22Rv1 (cell line): ENCODE measurements at regions not wholly inside any gene's neighbourhood (a gene's known extent, or its start where the extent isn't known, plus 50 kb on each side); places are given as distances from the start of the nearest gene placed in this dataset.

Experiments
- CTCF ChIP-seq: fragments of 450-650 bp; IDR thresholded peaks from 2 replicates; pipeline ENCODE4 v1.5.1; 2017; ENCODE audit warnings: mild to moderate bottlenecking
- ZFX ChIP-seq: fragments of 450-650 bp; IDR thresholded peaks from 2 replicates; pipeline ENCODE4 v1.6.1; 2017; ENCODE audit warnings: antibody characterized with exemption, borderline replicate concordance

GRCh38 chr6:74071214-74071613 lies 375.2 kb downstream of the CD109 start:
- TF ChIP-seq CTCF (no peak), ZFX (no peak)
